B cell (primary cell): ENCODE measurements at regions not wholly inside any gene's neighbourhood (a gene's known extent, or its start where the extent isn't known, plus 50 kb on each side); places are given as distances from the start of the nearest gene placed in this dataset.

Source experiments
- ATAC-seq: fragments of 200-7000 bp; cut with Tn5 transposase; one replicate; pipeline ENCODE4 v1.10.0; 2021; ENCODE audit warnings: low read depth, mild to moderate bottlenecking, moderate number of reproducible peaks, moderate library complexity
- CTCF ChIA-PET: fragments of 350-600 bp; sonication (Branson Sonifier 250); formaldehyde crosslinking; loops from one replicate; lab custom pipeline; 2021; ENCODE audit warnings: antibody characterized with exemption, inconsistent platforms; lab: Charles Lee
- POLR2A ChIA-PET: fragments of 350-600 bp; sonication (Branson Sonifier 250); formaldehyde crosslinking; loops from one replicate; lab custom pipeline; 2021; ENCODE audit warnings: antibody characterized with exemption; lab: Charles Lee
- DNase-seq: peaks from one replicate; pipeline ENCODE4 v3.0.0; 2013
- H2AFZ ChIP-seq: 2 replicates; pipeline ENCODE4 v1.6.1; 2012; ENCODE audit warnings: mild to moderate bottlenecking, low read depth, low read length; ENCODE audit not compliant: insufficient read depth, poor library complexity, severe bottlenecking
- H3K27ac ChIP-seq, 2 donors: 1 replicate in 1 of 2; 2 replicates in 1 of 2; pipeline ENCODE4 v1.5.1; 2012 to 2013; ENCODE audit warnings: low read length in 2 of 2, mild to moderate bottlenecking in 2 of 2, moderate library complexity in 1 of 2
- H3K27me3 ChIP-seq, 4 experiments: fragments of 200-600 bp in 1 of 4; sonication (generic) in 1 of 4; replicated peaks in 1 of 4; 1 replicate in 2 of 4; 2 replicates in 2 of 4; pipeline versions ENCODE4 v1.6.1 to v1.7.0; 2013 to 2016; ENCODE audit warnings: low read length in 3 of 4, mild to moderate bottlenecking in 2 of 4, mixed read lengths in 1 of 4, moderate library complexity in 1 of 4; ENCODE audit not compliant: insufficient read depth in 4 of 4, control insufficient read depth in 3 of 4; ENCODE audit errors: control extremely low read depth in 1 of 4
- H3K36me3 ChIP-seq, 2 experiments: replicated peaks in 1 of 2; 1 replicate in 1 of 2; 2 replicates in 1 of 2; pipeline versions ENCODE4 v1.6.1 to v1.7.1; 2013; ENCODE audit warnings: low read length in 1 of 2; ENCODE audit not compliant: insufficient read depth in 2 of 2, control insufficient read depth in 1 of 2; ENCODE audit errors: control extremely low read depth in 1 of 2, extremely low read depth in 1 of 2
- H3K4me1 ChIP-seq, 2 donors: fragments of 200-600 bp in 1 of 2; sonication (generic) in 1 of 2; 1 replicate in 1 of 2; 2 replicates in 1 of 2; pipeline versions ENCODE4 v1.5.1 to v1.6.1; 2013 to 2017; ENCODE audit warnings: low read length in 2 of 2; ENCODE audit not compliant: control insufficient read depth in 2 of 2, insufficient read depth in 2 of 2
- H3K4me2 ChIP-seq: replicated peaks from 2 replicates; pipeline ENCODE3; 2012; ENCODE audit warnings: mild to moderate bottlenecking, low read depth, low read length; ENCODE audit not compliant: poor library complexity, severe bottlenecking
- H3K4me3 ChIP-seq, 5 experiments: fragments of 200-600 bp in 1 of 5; sonication (generic) in 1 of 5; 1 replicate in 3 of 5; 2 replicates in 2 of 5; pipeline versions ENCODE4 v1.5.1 to v1.7.0; 2011 to 2016; ENCODE audit warnings: low read length in 4 of 5, mild to moderate bottlenecking in 4 of 5, low read depth in 2 of 5, control low read depth in 1 of 5, moderate library complexity in 1 of 5; ENCODE audit not compliant: insufficient read depth in 1 of 5; ENCODE audit errors: control extremely low read depth in 1 of 5, extremely low read depth in 1 of 5
- H3K79me2 ChIP-seq: fragments of 200-600 bp; sonication (generic); one replicate; pipeline ENCODE4 v1.6.0; 2016; ENCODE audit warnings: low read length; ENCODE audit not compliant: control insufficient read depth, insufficient read depth
- H3K9ac ChIP-seq: fragments of 200-600 bp; sonication (generic); 2 replicates; pipeline ENCODE4 v1.6.1; 2017; ENCODE audit warnings: mild to moderate bottlenecking, low read length, moderate library complexity
- H3K9me3 ChIP-seq, 3 donors: one replicate each; pipeline versions ENCODE4 v1.6.1 to v1.7.1; 2013; ENCODE audit warnings: low read length in 2 of 3; ENCODE audit not compliant: control insufficient read depth in 2 of 3, insufficient read depth in 1 of 3; ENCODE audit errors: control extremely low read depth in 1 of 3
- H4K20me1 ChIP-seq: 2 replicates; pipeline ENCODE4 v1.6.0; 2012; ENCODE audit warnings: mild to moderate bottlenecking, low read length; ENCODE audit not compliant: insufficient read depth, control insufficient read depth, poor library complexity, severe bottlenecking
- H3K27ac Mint-ChIP-seq: one replicate; pipeline ENCODE4 v1.8.0; 2021; ENCODE audit warnings: mixed read lengths
- H3K27me3 Mint-ChIP-seq: one replicate; pipeline ENCODE4 v1.8.0; 2021; ENCODE audit warnings: mixed read lengths
- H3K4me1 Mint-ChIP-seq: one replicate; pipeline ENCODE4 v1.8.0; 2021; ENCODE audit warnings: mixed read lengths
- H3K4me3 Mint-ChIP-seq: one replicate; pipeline ENCODE4 v1.8.0; 2021; ENCODE audit warnings: mixed read lengths
- H3K9me3 Mint-ChIP-seq: one replicate; pipeline ENCODE4 v1.8.0; 2022; ENCODE audit warnings: mixed read lengths; ENCODE audit not compliant: insufficient read depth
- EZH2 ChIP-seq: IDR thresholded peaks from 2 replicates; pipeline ENCODE4 v1.6.1; 2012; ENCODE audit warnings: borderline replicate concordance, low read depth, mild to moderate bottlenecking, moderate library complexity, low read length; ENCODE audit not compliant: insufficient read depth, poor library complexity, severe bottlenecking
- WGBS: methylation state at CpG from one replicate; pipeline ENCODE4 v1.1.5; 2013; ENCODE audit warnings: missing lambda C conversion rate; ENCODE audit not compliant: insufficient coverage; 5-methylcytosine and 5-hydroxymethylcytosine counted together
- intact Hi-C: fragments of 100-400 bp; cut with micrococcal nuclease; formaldehyde crosslinking; loops from one replicate; pipeline ENCODE4 v1.10.0; 2022
- TF ChIP-seq, protein P1 (sequence below): fragments of 200-600 bp; IDR thresholded peaks from one replicate; pipeline ENCODE4 v1.8.0; 2022; ENCODE audit warnings: antibody characterized with exemption, mild to moderate bottlenecking

DNA sequence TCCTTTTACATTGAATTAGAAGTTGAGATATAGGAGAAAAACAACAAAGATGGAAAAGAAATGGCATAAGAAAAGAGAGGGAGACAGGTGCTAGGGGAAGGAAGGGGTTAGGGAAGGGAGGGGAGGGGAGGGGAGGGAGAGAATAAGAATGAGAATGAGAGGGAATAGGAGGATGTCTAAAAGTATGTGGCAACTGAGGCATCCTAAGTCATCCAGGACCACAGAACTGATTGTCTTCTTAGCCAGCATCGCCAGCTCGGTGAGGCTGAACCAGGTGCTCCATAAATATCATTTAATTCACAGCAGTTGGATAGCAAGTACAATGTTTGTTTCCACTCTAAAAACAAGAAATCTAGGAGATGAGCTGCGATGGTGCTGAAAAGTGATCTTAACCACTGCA, 393.5 kb downstream of the TMEM182 start:
- H3K79me2 ChIP-seq = no peaks in the 10 kb centered on the region
- TF ChIP-seq, protein P1, sequence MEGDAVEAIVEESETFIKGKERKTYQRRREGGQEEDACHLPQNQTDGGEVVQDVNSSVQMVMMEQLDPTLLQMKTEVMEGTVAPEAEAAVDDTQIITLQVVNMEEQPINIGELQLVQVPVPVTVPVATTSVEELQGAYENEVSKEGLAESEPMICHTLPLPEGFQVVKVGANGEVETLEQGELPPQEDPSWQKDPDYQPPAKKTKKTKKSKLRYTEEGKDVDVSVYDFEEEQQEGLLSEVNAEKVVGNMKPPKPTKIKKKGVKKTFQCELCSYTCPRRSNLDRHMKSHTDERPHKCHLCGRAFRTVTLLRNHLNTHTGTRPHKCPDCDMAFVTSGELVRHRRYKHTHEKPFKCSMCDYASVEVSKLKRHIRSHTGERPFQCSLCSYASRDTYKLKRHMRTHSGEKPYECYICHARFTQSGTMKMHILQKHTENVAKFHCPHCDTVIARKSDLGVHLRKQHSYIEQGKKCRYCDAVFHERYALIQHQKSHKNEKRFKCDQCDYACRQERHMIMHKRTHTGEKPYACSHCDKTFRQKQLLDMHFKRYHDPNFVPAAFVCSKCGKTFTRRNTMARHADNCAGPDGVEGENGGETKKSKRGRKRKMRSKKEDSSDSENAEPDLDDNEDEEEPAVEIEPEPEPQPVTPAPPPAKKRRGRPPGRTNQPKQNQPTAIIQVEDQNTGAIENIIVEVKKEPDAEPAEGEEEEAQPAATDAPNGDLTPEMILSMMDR = no peak
- TF ChIP-seq EZH2 = no peak
- H3K4me3 Mint-ChIP-seq = no peak overlapping the region
- H3K27ac Mint-ChIP-seq = no peak overlapping the region
- H3K27me3 Mint-ChIP-seq = no peaks in the 10 kb centered on the region
- ChIA-PET CTCF (no interaction called here), POLR2A (no interaction called here)
- H3K27me3 ChIP-seq = no peaks in the 10 kb centered on the region
- no peak overlapping the region for H3K4me3 ChIP-seq
- no peaks in the 10 kb centered on the region for H4K20me1 ChIP-seq
- H3K4me1 ChIP-seq = no peaks in the 10 kb centered on the region
- H3K36me3 ChIP-seq = no peaks in the 10 kb centered on the region
- no peaks in the 10 kb centered on the region for H3K9me3 Mint-ChIP-seq
- H3K9ac ChIP-seq = no peak overlapping the region
- intact Hi-C loops = no loop called here
- H3K4me1 Mint-ChIP-seq = no peaks in the 10 kb centered on the region
- no peak overlapping the region for H3K27ac ChIP-seq
- DNase-seq = no peak
- H3K9me3 ChIP-seq = no peaks in the 10 kb centered on the region
- ATAC-seq = no peak
- no peak overlapping the region for H3K4me2 ChIP-seq
- whole genome bisulfite sequencing = 80% methylated on average over 1 of the region's 3 CpGs
- H2AFZ ChIP-seq = no peak overlapping the region

DNA sequence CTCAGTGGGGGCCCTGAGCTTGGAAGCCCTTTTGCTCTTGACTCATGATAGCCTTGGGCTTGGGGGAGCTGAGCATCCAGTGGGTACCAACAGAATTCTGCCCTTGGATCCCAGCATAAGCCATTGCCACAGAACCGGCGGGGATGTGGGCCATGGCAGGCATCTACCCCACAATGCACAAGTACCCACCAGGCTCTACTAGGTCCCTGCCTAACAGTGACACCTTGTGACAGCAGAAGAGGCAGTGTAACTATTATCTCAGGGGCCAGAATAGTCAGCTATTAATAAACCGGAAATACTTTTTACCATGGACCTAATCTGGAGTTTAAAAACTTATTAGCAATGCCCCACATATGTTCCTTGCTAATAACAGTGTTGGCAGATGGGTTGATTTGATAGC, 397.2 kb downstream of the TMEM182 start:
- Histone ChIP-seq H3K9ac (no peak overlapping the region), H3K27ac (no peak overlapping the region), H3K27me3 (no peaks in the 10 kb centered on the region), H3K9me3 (no peaks in the 10 kb centered on the region), H2AFZ (no peak overlapping the region), H3K4me1 (no peaks in the 10 kb centered on the region), H3K4me3 (no peak overlapping the region), H3K4me2 (no peak overlapping the region), H4K20me1 (no peaks in the 10 kb centered on the region), H3K36me3 (no peaks in the 10 kb centered on the region), H3K79me2 (no peaks in the 10 kb centered on the region)
- WGBS = no CpG with 5 or more reads among the region's 3 CpGs
- Mint-ChIP-seq H3K4me1 (no peaks in the 10 kb centered on the region), H3K27ac (no peak overlapping the region), H3K4me3 (no peak overlapping the region), H3K27me3 (no peaks in the 10 kb centered on the region), H3K9me3 (no peaks in the 10 kb centered on the region)
- ChIA-PET POLR2A (no interaction called here), CTCF (no interaction called here)
- DNase-seq (no peak), ATAC-seq (no peak)
- TF ChIP-seq, protein P1 = no peak
- no peak for TF ChIP-seq EZH2
- intact Hi-C loops = no loop called here
